Ascending aorta (tissue), 2 donors: ENCODE measurements at regions not wholly inside any gene's neighbourhood (a gene's known extent, or its start where the extent isn't known, plus 50 kb on each side); places are given as distances from the start of the nearest gene placed in this dataset.

ENCODE experiments used
- DNase-seq, 2 donors: peaks; one replicate each; pipeline ENCODE4 v3.0.0-alpha.2; 2019; ENCODE audit warnings: low spot score in 2 of 2
- H3K27ac ChIP-seq, 2 donors: fragments of 200-600 bp; sonication (generic); one replicate each; pipeline ENCODE4 v1.5.1; 2016 to 2017; ENCODE audit warnings: mild to moderate bottlenecking in 1 of 2
- H3K27me3 ChIP-seq: fragments of 200-600 bp; sonication (generic); one replicate; pipeline ENCODE4 v1.5.1; 2017
- H3K36me3 ChIP-seq, 2 donors: fragments of 200-600 bp; sonication (generic); one replicate each; pipeline ENCODE4 v1.5.1; 2016
- H3K4me1 ChIP-seq, 2 donors: fragments of 200-600 bp; sonication (generic); one replicate each; pipeline ENCODE4 v1.5.1; 2016 to 2017; ENCODE audit warnings: mild to moderate bottlenecking in 1 of 2
- H3K4me3 ChIP-seq, 2 donors: fragments of 200-600 bp; sonication (generic); one replicate each; pipeline ENCODE4 v1.5.1; 2016 to 2017; ENCODE audit warnings: mild to moderate bottlenecking in 1 of 2
- H3K9me3 ChIP-seq, 2 donors: fragments of 200-600 bp; sonication (generic); one replicate each; pipeline ENCODE4 v1.5.1; 2016
- intact Hi-C: fragments of 100-400 bp; cut with DNase I; formaldehyde crosslinking; loops from one replicate; pipeline ENCODE4 v1.15.1; 2023
- TF ChIP-seq, protein P1 (sequence below), 3 experiments: fragments of 200-600 bp in 2 of 3; fragments of 450-650 bp in 1 of 3; sonication (generic) in 2 of 3; IDR thresholded peaks; one replicate each; pipeline ENCODE4 v1.5.1; 2016 to 2019; ENCODE audit warnings: antibody characterized with exemption in 3 of 3, mild to moderate bottlenecking in 1 of 3, moderate library complexity in 1 of 3

- TF ChIP-seq, protein P1, sequence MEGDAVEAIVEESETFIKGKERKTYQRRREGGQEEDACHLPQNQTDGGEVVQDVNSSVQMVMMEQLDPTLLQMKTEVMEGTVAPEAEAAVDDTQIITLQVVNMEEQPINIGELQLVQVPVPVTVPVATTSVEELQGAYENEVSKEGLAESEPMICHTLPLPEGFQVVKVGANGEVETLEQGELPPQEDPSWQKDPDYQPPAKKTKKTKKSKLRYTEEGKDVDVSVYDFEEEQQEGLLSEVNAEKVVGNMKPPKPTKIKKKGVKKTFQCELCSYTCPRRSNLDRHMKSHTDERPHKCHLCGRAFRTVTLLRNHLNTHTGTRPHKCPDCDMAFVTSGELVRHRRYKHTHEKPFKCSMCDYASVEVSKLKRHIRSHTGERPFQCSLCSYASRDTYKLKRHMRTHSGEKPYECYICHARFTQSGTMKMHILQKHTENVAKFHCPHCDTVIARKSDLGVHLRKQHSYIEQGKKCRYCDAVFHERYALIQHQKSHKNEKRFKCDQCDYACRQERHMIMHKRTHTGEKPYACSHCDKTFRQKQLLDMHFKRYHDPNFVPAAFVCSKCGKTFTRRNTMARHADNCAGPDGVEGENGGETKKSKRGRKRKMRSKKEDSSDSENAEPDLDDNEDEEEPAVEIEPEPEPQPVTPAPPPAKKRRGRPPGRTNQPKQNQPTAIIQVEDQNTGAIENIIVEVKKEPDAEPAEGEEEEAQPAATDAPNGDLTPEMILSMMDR (IDR thresholded peaks at IDR 0.05), result no peak
- no peak overlapping the region for H3K4me3 ChIP-seq
- H3K27ac ChIP-seq, result no peak overlapping the region
- no peaks in the 10 kb centered on the region for H3K27me3 ChIP-seq
- H3K36me3 ChIP-seq, result no peaks in the 10 kb centered on the region
- H3K4me1 ChIP-seq, result no peaks in the 10 kb centered on the region
- no peaks in the 10 kb centered on the region for H3K9me3 ChIP-seq
- intact Hi-C loops, result no loop called here
- no peak for DNase-seq
Measured at GRCh38 chr4:100695871-100696270, 178.0 kb upstream of the EMCN start.

DNA sequence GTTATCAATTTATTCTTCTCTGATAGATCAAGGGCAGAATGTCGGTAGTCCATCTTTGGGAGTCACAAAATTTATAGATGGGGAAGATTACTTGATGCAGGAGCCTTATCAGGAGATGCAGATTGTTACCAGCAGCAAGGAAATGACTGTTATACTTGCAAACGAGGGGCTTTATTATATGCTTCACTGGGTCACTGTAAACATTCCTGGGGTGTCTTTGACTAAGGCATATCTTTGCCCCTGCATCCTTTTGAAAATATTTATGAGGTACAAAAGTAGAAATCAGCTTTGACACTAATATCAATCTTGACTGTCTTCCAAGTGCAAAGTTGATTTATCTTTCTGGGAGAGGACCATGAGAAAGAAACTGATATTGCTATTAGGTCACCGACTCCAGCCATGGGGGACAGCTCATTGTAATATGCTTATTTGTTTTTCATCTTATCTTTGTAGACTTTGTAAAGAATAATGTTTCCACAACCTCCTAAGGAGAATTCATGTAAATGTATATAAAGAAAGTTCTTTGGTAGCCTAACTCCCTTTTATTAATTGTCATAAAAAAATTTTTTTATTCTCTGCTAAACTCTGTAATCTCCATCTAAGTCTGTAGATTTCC lies 177.3 kb upstream of the EMCN start:
- TF ChIP-seq, protein P1 (IDR thresholded peaks at IDR 0.05), result no peak
- Histone ChIP-seq H3K27ac (no peak overlapping the region), H3K27me3 (no peaks in the 10 kb centered on the region), H3K4me1 (no peaks in the 10 kb centered on the region), H3K4me3 (no peak overlapping the region), H3K36me3 (no peaks in the 10 kb centered on the region), H3K9me3 (no peaks in the 10 kb centered on the region)
- DNase-seq, result no peak
- intact Hi-C loops, result no loop called here

DNA sequence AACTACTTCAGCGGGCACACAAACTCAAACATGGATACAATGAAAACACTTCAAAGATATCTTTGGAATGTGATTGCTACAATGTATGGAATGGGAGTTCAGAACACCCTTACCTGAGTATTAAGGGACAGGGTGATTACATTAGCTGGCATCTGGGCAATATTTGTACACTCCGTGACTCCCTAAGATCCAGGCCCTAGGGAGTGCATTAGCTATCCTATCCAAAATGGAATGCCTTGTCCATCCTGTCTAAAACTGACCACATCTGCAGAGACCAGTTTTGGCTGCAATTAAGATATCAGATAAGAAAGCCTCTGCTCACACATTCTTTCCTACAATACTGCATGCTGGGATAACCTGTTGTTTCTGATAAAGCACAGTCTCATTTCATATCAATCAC lies 176.6 kb upstream of the EMCN start:
- intact Hi-C loops, result no loop called here

DNA sequence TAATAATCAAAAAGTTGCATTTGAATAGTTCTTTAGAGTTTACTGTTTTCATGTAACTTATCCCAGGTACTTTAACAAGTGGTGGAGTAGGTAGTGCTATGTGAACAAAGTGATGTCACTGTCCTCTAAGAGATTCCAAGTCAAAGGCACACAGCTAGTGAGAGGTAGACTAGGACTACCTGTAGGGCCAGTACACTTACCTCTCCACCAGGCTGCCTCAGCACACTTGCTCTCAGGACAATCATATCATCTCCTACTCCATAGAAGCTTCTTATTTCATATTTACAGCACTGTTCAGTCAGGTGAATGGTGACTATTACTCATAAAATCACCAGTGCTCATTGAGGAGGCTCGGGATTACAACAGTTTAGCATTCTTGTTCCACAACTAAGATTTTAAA lies 173.0 kb upstream of the EMCN start:
- intact Hi-C loops, result no loop called here
- no peak overlapping the region for H3K27ac ChIP-seq
- H3K36me3 ChIP-seq, result no peaks in the 10 kb centered on the region
- no peaks in the 10 kb centered on the region for H3K27me3 ChIP-seq
- H3K4me3 ChIP-seq, result no peak overlapping the region
- no peaks in the 10 kb centered on the region for H3K4me1 ChIP-seq
- no peak for DNase-seq
- TF ChIP-seq, protein P1 (IDR thresholded peaks at IDR 0.05), result no peak
- no peaks in the 10 kb centered on the region for H3K9me3 ChIP-seq

More for the DNA sequence above, 176.6 kb upstream of the EMCN start:
- DNase-seq, result no peak
- H3K4me1 ChIP-seq, result no peaks in the 10 kb centered on the region
- TF ChIP-seq, protein P1 (IDR thresholded peaks at IDR 0.05), result no peak
- H3K9me3 ChIP-seq, result no peaks in the 10 kb centered on the region
- H3K36me3 ChIP-seq, result no peaks in the 10 kb centered on the region
- no peak overlapping the region for H3K4me3 ChIP-seq
- H3K27me3 ChIP-seq, result no peaks in the 10 kb centered on the region
- H3K27ac ChIP-seq, result no peak overlapping the region

- Histone ChIP-seq H3K4me1 (no peaks in the 10 kb centered on the region), H3K27ac (no peak overlapping the region), H3K4me3 (no peak overlapping the region), H3K36me3 (no peaks in the 10 kb centered on the region), H3K27me3 (no peaks in the 10 kb centered on the region), H3K9me3 (no peaks in the 10 kb centered on the region)
- TF ChIP-seq, protein P1 (IDR thresholded peaks at IDR 0.05), result no peak
- DNase-seq, result no peak
- intact Hi-C loops, result no loop called here
Measured at GRCh38 chr4:100688368-100688767, 170.5 kb upstream of the EMCN start.
